H9 (cell line): ENCODE measurements at regions not wholly inside any gene's neighbourhood (a gene's known extent, or its start where the extent isn't known, plus 50 kb on each side); places are given as distances from the start of the nearest gene placed in this dataset.

Experiments used
- DNase-seq: peaks from one replicate; pipeline ENCODE4 v3.0.0-alpha.2; 2017
- H2AFZ ChIP-seq: one replicate; pipeline ENCODE4 v1.6.1; 2013; ENCODE audit warnings: mild to moderate bottlenecking, low read length, control low read depth, moderate library complexity
- H2AK5ac ChIP-seq: 2 replicates; pipeline ENCODE4 v1.6.1; 2013; ENCODE audit warnings: low read length, control low read depth, mixed read lengths; ENCODE audit not compliant: insufficient read length
- H2BK120ac ChIP-seq: one replicate; pipeline ENCODE4 v1.6.1; 2013; ENCODE audit warnings: low read depth, mild to moderate bottlenecking, low read length, control low read depth, inconsistent platforms; ENCODE audit not compliant: poor library complexity, severe bottlenecking
- H2BK12ac ChIP-seq: 2 replicates; pipeline ENCODE4 v1.6.1; 2013; ENCODE audit warnings: low read length, control low read depth, mixed read lengths, low read depth; ENCODE audit not compliant: insufficient read length
- H2BK15ac ChIP-seq: 2 replicates; pipeline ENCODE4 v1.6.1; 2013; ENCODE audit warnings: low read depth, low read length, control low read depth
- H2BK20ac ChIP-seq: one replicate; pipeline ENCODE4 v1.6.1; 2013; ENCODE audit warnings: low read depth, mild to moderate bottlenecking, low read length, control low read depth, inconsistent platforms; ENCODE audit not compliant: poor library complexity, severe bottlenecking
- H2BK5ac ChIP-seq: 2 replicates; pipeline ENCODE4 v1.6.1; 2013; ENCODE audit warnings: low read length, control low read depth, mixed read lengths; ENCODE audit not compliant: insufficient read length
- H3K14ac ChIP-seq: 2 replicates; pipeline ENCODE4 v1.6.1; 2013; ENCODE audit warnings: low read length, control low read depth; ENCODE audit not compliant: insufficient read depth
- H3K18ac ChIP-seq: 2 replicates; pipeline ENCODE4 v1.6.1; 2013; ENCODE audit warnings: low read depth, mild to moderate bottlenecking, mixed read lengths, low read length, control low read depth; ENCODE audit not compliant: insufficient read length
- H3K23ac ChIP-seq: 2 replicates; pipeline ENCODE4 v1.6.1; 2013; ENCODE audit warnings: low read length, control low read depth, mixed read lengths, low read depth; ENCODE audit not compliant: insufficient read length
- H3K23me2 ChIP-seq: 2 replicates; pipeline ENCODE4 v1.6.1; 2013; ENCODE audit warnings: low read depth, mild to moderate bottlenecking, mixed read lengths, low read length, control low read depth; ENCODE audit not compliant: insufficient read length, poor library complexity, severe bottlenecking
- H3K27ac ChIP-seq: 2 replicates; pipeline ENCODE4 v1.5.1; 2013; ENCODE audit warnings: low read length, control low read depth, mixed read lengths, low read depth; ENCODE audit not compliant: insufficient read length
- H3K27me3 ChIP-seq: 2 replicates; pipeline ENCODE4 v1.6.1; 2013; ENCODE audit warnings: low read length, control low read depth, inconsistent platforms; ENCODE audit not compliant: insufficient read depth
- H3K4ac ChIP-seq: 2 replicates; pipeline ENCODE4 v1.6.1; 2013; ENCODE audit warnings: low read depth, mild to moderate bottlenecking, control low read depth, inconsistent platforms, low read length, moderate library complexity
- H3K4me1 ChIP-seq: 2 replicates; pipeline ENCODE4 v1.6.1; 2013; ENCODE audit warnings: low read length, control low read depth, inconsistent platforms; ENCODE audit not compliant: insufficient read depth
- H3K4me2 ChIP-seq: 2 replicates; pipeline ENCODE4 v1.6.1; 2013; ENCODE audit warnings: low read length, control low read depth, mixed read lengths; ENCODE audit not compliant: insufficient read length, insufficient read depth
- H3K56ac ChIP-seq: 2 replicates; pipeline ENCODE4 v1.6.1; 2013; ENCODE audit warnings: low read depth, mild to moderate bottlenecking, mixed read lengths, low read length, control low read depth; ENCODE audit not compliant: insufficient read length
- H3K79me1 ChIP-seq: 2 replicates; pipeline ENCODE4 v1.6.1; 2013; ENCODE audit warnings: low read depth, mild to moderate bottlenecking, moderate library complexity, low read length, control low read depth, inconsistent platforms; ENCODE audit not compliant: insufficient read depth, poor library complexity, severe bottlenecking
- H3K79me2 ChIP-seq: 2 replicates; pipeline ENCODE4 v1.6.1; 2013; ENCODE audit warnings: low read length, control low read depth, inconsistent platforms; ENCODE audit not compliant: insufficient read depth
- H3K9ac ChIP-seq: 2 replicates; pipeline ENCODE4 v1.6.1; 2013; ENCODE audit warnings: low read length, control low read depth, mixed read lengths; ENCODE audit not compliant: insufficient read length; ENCODE audit errors: extremely low read depth
- H3K9me3 ChIP-seq: one replicate; pipeline ENCODE4 v1.6.1; 2013; ENCODE audit warnings: low read depth, low read length, inconsistent platforms; ENCODE audit not compliant: control insufficient read depth
- H3T11ph ChIP-seq: one replicate; pipeline ENCODE4 v1.6.1; 2013; ENCODE audit warnings: mild to moderate bottlenecking, low read length, control low read depth, inconsistent platforms
- H4K20me1 ChIP-seq: one replicate; pipeline ENCODE4 v1.6.1; 2013; ENCODE audit not compliant: control insufficient read depth, insufficient read length, insufficient read depth
- H4K5ac ChIP-seq: 2 replicates; pipeline ENCODE4 v1.6.1; 2013; ENCODE audit warnings: low read depth, mild to moderate bottlenecking, mixed read lengths, low read length, control low read depth; ENCODE audit not compliant: insufficient read length
- H4K8ac ChIP-seq: replicated peaks from 2 replicates; pipeline ENCODE4 v1.6.1; 2013; ENCODE audit warnings: low read length, control low read depth, mixed read lengths, low read depth; ENCODE audit not compliant: insufficient read length
- H4K91ac ChIP-seq: 2 replicates; pipeline ENCODE4 v1.6.1; 2013; ENCODE audit warnings: low read depth, mild to moderate bottlenecking, moderate library complexity, mixed read lengths, low read length, control low read depth; ENCODE audit not compliant: insufficient read length
- H3K27ac Mint-ChIP-seq, 3 experiments: 2 replicates in 2 of 3; 3 replicates in 1 of 3; pipeline ENCODE4 v1.8.0; 2020 to 2021; ENCODE audit warnings: mixed read lengths in 3 of 3, mild to moderate bottlenecking in 1 of 3, moderate library complexity in 1 of 3
- H3K27me3 Mint-ChIP-seq: 2 replicates; pipeline ENCODE4 v1.8.0; 2021; ENCODE audit warnings: low read depth, mild to moderate bottlenecking, moderate library complexity, mixed read lengths
- H3K36me3 Mint-ChIP-seq, 3 experiments: 2 replicates in 2 of 3; 3 replicates in 1 of 3; pipeline ENCODE4 v1.8.0; 2020 to 2021; ENCODE audit warnings: low read depth in 3 of 3, mixed read lengths in 3 of 3; ENCODE audit not compliant: insufficient read depth in 1 of 3
- H3K4me1 Mint-ChIP-seq, 2 experiments: 2 replicates each; pipeline ENCODE4 v1.8.0; 2020; ENCODE audit warnings: mixed read lengths in 2 of 2
- H3K4me3 Mint-ChIP-seq, 2 experiments: 2 replicates in 1 of 2; 3 replicates in 1 of 2; pipeline ENCODE4 v1.8.0; 2020 to 2021; ENCODE audit warnings: mild to moderate bottlenecking in 2 of 2, mixed read lengths in 2 of 2, moderate library complexity in 1 of 2
- H3K9me3 Mint-ChIP-seq, 2 experiments: 2 replicates in 1 of 2; 3 replicates in 1 of 2; pipeline ENCODE4 v1.8.0; 2020; ENCODE audit warnings: mild to moderate bottlenecking in 2 of 2, mixed read lengths in 2 of 2, moderate library complexity in 1 of 2
- WGBS: extraction: QIAGEN DNeasy Blood & Tissue Kit; methylation state at CpG from one replicate; pipeline ENCODE4 v1.1.7; 2013; ENCODE audit warnings: missing lambda C conversion rate, low lambda C conversion rate, mixed read lengths; ENCODE audit not compliant: insufficient read length; ENCODE audit errors: extremely low coverage; 5-methylcytosine and 5-hydroxymethylcytosine counted together
- TF ChIP-seq, protein P1 (sequence below): fragments of 200-600 bp; sonication (generic); conservative IDR thresholded peaks from 3 replicates; pipeline ENCODE4 v1.8.0; 2021; ENCODE audit warnings: antibody characterized with exemption, mild to moderate bottlenecking

DNA sequence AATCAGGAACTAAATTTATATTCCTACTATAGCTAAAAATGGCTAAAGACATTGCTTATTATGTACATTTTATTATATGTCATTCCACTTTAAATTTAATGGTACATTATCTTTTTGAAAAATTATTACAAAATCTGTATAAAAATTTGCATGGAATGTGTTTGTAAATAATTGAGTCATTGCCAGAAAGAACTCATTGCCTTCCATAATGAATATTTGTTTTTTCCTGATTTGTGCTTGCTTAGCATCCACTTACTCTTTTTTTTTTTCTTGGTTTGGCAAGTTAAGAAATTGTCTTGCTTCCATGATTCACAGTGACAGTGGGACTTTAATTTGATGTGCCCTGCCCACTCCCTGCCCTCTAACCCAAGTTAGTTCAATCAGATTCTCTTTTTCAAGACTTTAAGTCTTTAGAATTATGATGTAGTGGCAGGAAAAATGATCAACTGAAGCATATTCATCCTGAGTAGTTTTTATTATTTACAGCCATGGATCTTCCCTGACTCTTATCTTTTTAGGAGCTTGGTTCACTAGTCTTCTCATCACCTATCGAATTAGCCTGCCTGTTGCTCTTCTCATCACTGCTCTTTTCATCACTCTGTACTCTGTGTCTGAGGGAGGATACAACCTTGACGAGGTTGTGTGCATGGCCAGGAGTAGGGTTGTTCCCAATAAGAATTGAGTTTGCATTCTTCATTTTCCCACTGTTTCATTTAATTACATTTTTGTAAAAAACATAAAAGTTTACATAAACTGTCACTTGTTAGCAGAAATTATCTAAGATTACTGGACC, 442.0 kb downstream of the BTG1 start:
- H3K27ac ChIP-seq: no peak overlapping the region
- H3K79me1 ChIP-seq: no peaks in the 10 kb centered on the region
- no peaks in the 10 kb centered on the region for H4K20me1 ChIP-seq
- no peaks in the 10 kb centered on the region for H3K4me1 ChIP-seq
- H4K8ac ChIP-seq: no peak overlapping the region
- H3K9ac ChIP-seq: no peak overlapping the region
- no peak overlapping the region for H4K91ac ChIP-seq
- DNase-seq: no peak
- no peak overlapping the region for H2BK20ac ChIP-seq
- no peak overlapping the region for H3K14ac ChIP-seq
- no peaks in the 10 kb centered on the region for H3K9me3 ChIP-seq
- H3K23me2 ChIP-seq: no peaks in the 10 kb centered on the region
- no peak overlapping the region for H2BK120ac ChIP-seq
- H3K79me2 ChIP-seq: no peaks in the 10 kb centered on the region
- H2AFZ ChIP-seq: no peak overlapping the region
- Mint-ChIP-seq H3K27ac (no peak overlapping the region), H3K27me3 (no peaks in the 10 kb centered on the region), H3K9me3 (peaks cover 1 to 2% of the 10 kb centered on the region in 2 experiments; a peak in 1 of 5 replicates), H3K4me3 (no peak overlapping the region), H3K36me3 (no peaks in the 10 kb centered on the region), H3K4me1 (0 out of 4 replicates have a peak, but pooled peaks cover 0 to 3% of the 10 kb centered on the region in 2 experiments)
- H2AK5ac ChIP-seq: no peak overlapping the region
- no peak overlapping the region for H3K56ac ChIP-seq
- H3K27me3 ChIP-seq: no peaks in the 10 kb centered on the region
- no peak overlapping the region for H2BK5ac ChIP-seq
- H3K4ac ChIP-seq: no peak overlapping the region
- H3K23ac ChIP-seq: no peak overlapping the region
- no peak overlapping the region for H2BK12ac ChIP-seq
- no peak overlapping the region for H3K4me2 ChIP-seq
- no peak overlapping the region for H4K5ac ChIP-seq
- H2BK15ac ChIP-seq: no peak overlapping the region
- TF ChIP-seq, protein P1, sequence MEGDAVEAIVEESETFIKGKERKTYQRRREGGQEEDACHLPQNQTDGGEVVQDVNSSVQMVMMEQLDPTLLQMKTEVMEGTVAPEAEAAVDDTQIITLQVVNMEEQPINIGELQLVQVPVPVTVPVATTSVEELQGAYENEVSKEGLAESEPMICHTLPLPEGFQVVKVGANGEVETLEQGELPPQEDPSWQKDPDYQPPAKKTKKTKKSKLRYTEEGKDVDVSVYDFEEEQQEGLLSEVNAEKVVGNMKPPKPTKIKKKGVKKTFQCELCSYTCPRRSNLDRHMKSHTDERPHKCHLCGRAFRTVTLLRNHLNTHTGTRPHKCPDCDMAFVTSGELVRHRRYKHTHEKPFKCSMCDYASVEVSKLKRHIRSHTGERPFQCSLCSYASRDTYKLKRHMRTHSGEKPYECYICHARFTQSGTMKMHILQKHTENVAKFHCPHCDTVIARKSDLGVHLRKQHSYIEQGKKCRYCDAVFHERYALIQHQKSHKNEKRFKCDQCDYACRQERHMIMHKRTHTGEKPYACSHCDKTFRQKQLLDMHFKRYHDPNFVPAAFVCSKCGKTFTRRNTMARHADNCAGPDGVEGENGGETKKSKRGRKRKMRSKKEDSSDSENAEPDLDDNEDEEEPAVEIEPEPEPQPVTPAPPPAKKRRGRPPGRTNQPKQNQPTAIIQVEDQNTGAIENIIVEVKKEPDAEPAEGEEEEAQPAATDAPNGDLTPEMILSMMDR: no peak
- H3K18ac ChIP-seq: no peak overlapping the region
- WGBS: no CpG with 5 or more reads among the region's 2 CpGs
- H3T11ph ChIP-seq: no peak overlapping the region
